ENCODE measurements at regions not wholly inside any gene's neighbourhood (a gene's known extent, or its start where the extent isn't known, plus 50 kb on each side); places are given as distances from the start of the nearest gene placed in this dataset.

- CTCF ChIA-PET (ENCODE audit: low intra/inter-chr PET ratio, low total read pairs) = no interaction called here
- no peak overlapping the region for H3K27ac ChIP-seq (ENCODE audit: extremely low read length, insufficient read depth, low read length)
- peaks cover 69% of the 10 kb centered on the region for H3K4me1 ChIP-seq (ENCODE audit: insufficient read depth, low read length)
- no peak overlapping the region for H2AFZ ChIP-seq (ENCODE audit: low read length)
- POLR2A ChIA-PET = interaction anchor here (1.3 kb wide), 1 partner anchor 9 kb away, joined by 3 read pairs; no protein-coding TSS in a partner anchor
- H3K9ac ChIP-seq (ENCODE audit: insufficient read depth, low read depth, low read length) = peak overlapping the region; percentile 20
- peak overlapping the region in 2 of 3 experiments; percentile 21 to 55; a peak in 2 of 6 replicates for H3K4me3 ChIP-seq (replicated peaks in 1 of 3; ENCODE audit: insufficient read depth in 1 of 3, low read depth in 2 of 3, low read length in 3 of 3)
- H3K9me3 ChIP-seq (ENCODE audit: low read length) = no peaks in the 10 kb centered on the region
- no peaks in the 10 kb centered on the region for H3K79me2 ChIP-seq (ENCODE audit: insufficient read depth, low read length)
- peak overlapping the region; percentile 56 for H3K4me2 ChIP-seq (ENCODE audit: low read depth, low read length)
- peaks cover 2 to 28% of the 10 kb centered on the region in 2 experiments; a peak in 4 of 5 replicates for H3K27me3 ChIP-seq (ENCODE audit: control insufficient read depth in 1 of 2, insufficient read depth in 2 of 2, low read length in 2 of 2)
- H4K20me1 ChIP-seq (ENCODE audit: insufficient read depth, low read length) = no peaks in the 10 kb centered on the region
- in situ Hi-C loops (cut with HindIII; ENCODE audit: extremely low pct_ligation_motif_present, low pct_unique_long_range_greater_than_20kb) = no loop called here
- DNase-seq (ENCODE audit: low spot score) (no peak), FAIRE-seq (no peak), ATAC-seq (peak; percentile 81)
- intact Hi-C loops (cut with micrococcal nuclease; ENCODE audit: unreplicated experiment) = no loop called here
- H3K36me3 ChIP-seq (replicated peaks in 1 of 2; ENCODE audit: control insufficient read depth in 1 of 2, insufficient read depth in 2 of 2, low read length in 2 of 2) = no peaks in the 10 kb centered on the region
- 42% methylated on average over 11 of the region's 18 CpGs for WGBS (ENCODE audit: low lambda C conversion rate)
- BruUV-seq (replicated peaks) = no TSS peak
- TF ChIP-seq ZFX (CRISPR knock-in tag; IDR thresholded peaks at IDR 0.05; ENCODE audit: low read depth) = peak; percentile 38; the same call in 1 of the 2 replicates
- TF ChIP-seq GRHL1 (CRISPR knock-in tag; conservative IDR thresholded peaks at IDR 0.05) = no peak
- TF ChIP-seq ZNF687 (CRISPR knock-in tag; IDR thresholded peaks at IDR 0.05) = peak; percentile 84
- 0 out of 2 replicates have a peak, but pooled peaks have one; percentile 28 for TF ChIP-seq HNRNPL (IDR thresholded peaks at IDR 0.05; ENCODE audit: low read depth, low read length)
- TF ChIP-seq JUN (CRISPR knock-in tag; IDR thresholded peaks at IDR 0.05) = no peak
- 0 out of 2 replicates have a peak, but pooled peaks have one; percentile 47 for TF ChIP-seq SAFB2 (CRISPR knock-in tag; IDR thresholded peaks at IDR 0.05; ENCODE audit: borderline replicate concordance, low read depth)
- no peak for TF ChIP-seq NONO (IDR thresholded peaks at IDR 0.05)
- TF ChIP-seq NONO (CRISPR knock-in tag; conservative IDR thresholded peaks at IDR 0.05) = no peak
- TF ChIP-seq KDM5B (CRISPR knock-in tag; IDR thresholded peaks at IDR 0.05; ENCODE audit: borderline replicate concordance) = peak; percentile 71; the same call in 1 of the 2 replicates
- TF ChIP-seq ZNF296 (CRISPR knock-in tag; conservative IDR thresholded peaks at IDR 0.05) = 0 out of 2 replicates have a peak, but pooled peaks have one; percentile 61
- no peak for TF ChIP-seq SP4 (CRISPR knock-in tag; IDR thresholded peaks at IDR 0.05)
- 0 out of 2 replicates have a peak, but pooled peaks have one; percentile 58 for TF ChIP-seq ZBTB7A (CRISPR knock-in tag; IDR thresholded peaks at IDR 0.05)
- 0 out of 2 replicates have a peak, but pooled peaks have one; percentile 30 for TF ChIP-seq ZFP82 (CRISPR knock-in tag; IDR thresholded peaks at IDR 0.05; ENCODE audit: borderline replicate concordance)
- TF ChIP-seq ZNF335 (CRISPR knock-in tag; IDR thresholded peaks at IDR 0.05) = no peak
- TF ChIP-seq KAT7 (CRISPR knock-in tag; IDR thresholded peaks at IDR 0.05; ENCODE audit: borderline replicate concordance) = no peak
- peak; percentile 66 for TF ChIP-seq ZMYM3 (CRISPR knock-in tag; IDR thresholded peaks at IDR 0.05)
- TF ChIP-seq ZNF501 (CRISPR knock-in tag; IDR thresholded peaks at IDR 0.05) = peak; percentile 35; the same call in 1 of the 2 replicates
- no peak for TF ChIP-seq SNRNP70 (IDR thresholded peaks at IDR 0.05; ENCODE audit: low read depth, low read length)
- TF ChIP-seq PLRG1 (conservative IDR thresholded peaks at IDR 0.05) = no peak
- TF ChIP-seq HIVEP1 (CRISPR knock-in tag; IDR thresholded peaks at IDR 0.05) = peak; percentile 38; the same call in 1 of the 2 replicates
- TF ChIP-seq ZNF274 (CRISPR knock-in tag; IDR thresholded peaks at IDR 0.05) = 0 out of 2 replicates have a peak, but pooled peaks have one; percentile 32
These were observed 90.6 kb downstream of the TTLL2 start for GRCh38 chr6:167415441-167415961.
